PFSK-1 (cell line): ENCODE measurements at regions not wholly inside any gene's neighbourhood (a gene's known extent, or its start where the extent isn't known, plus 50 kb on each side); places are given as distances from the start of the nearest gene placed in this dataset.

Experiments
- FOXP2 ChIP-seq: optimal IDR thresholded peaks from 2 replicates; pipeline ENCODE3; 2011; ENCODE audit warnings: borderline replicate concordance, control low read depth, inconsistent platforms; ENCODE audit not compliant: insufficient read depth; ENCODE audit errors: extremely low read length, extremely low read depth
- POLR2AphosphoS5 ChIP-seq: IDR thresholded peaks from 2 replicates; pipeline ENCODE4 v1.6.1; 2012; ENCODE audit warnings: low read depth, mild to moderate bottlenecking, control low read depth, low read length, moderate library complexity
- REST ChIP-seq, 2 experiments: IDR thresholded peaks; 2 replicates each; pipeline versions ENCODE4 v1.6.1 to v1.8.0; 2011 to 2012; ENCODE audit warnings: low read depth in 2 of 2, low read length in 2 of 2, control low read depth in 1 of 2, inconsistent platforms in 1 of 2, mild to moderate bottlenecking in 1 of 2, moderate library complexity in 1 of 2; ENCODE audit not compliant: insufficient read depth in 1 of 2
- SIN3A ChIP-seq: IDR thresholded peaks from 2 replicates; pipeline ENCODE4 v1.6.1; 2012; ENCODE audit warnings: mild to moderate bottlenecking, low read length, moderate library complexity, borderline replicate concordance; ENCODE audit not compliant: insufficient read depth
- TAF1 ChIP-seq: IDR thresholded peaks from 2 replicates; pipeline ENCODE4 v1.6.1; 2012; ENCODE audit warnings: low read length, control low read depth, borderline replicate concordance; ENCODE audit not compliant: insufficient read depth

- TF ChIP-seq FOXP2 (no peak), REST (IDR thresholded peaks at IDR 0.05; ENCODE audit: insufficient read depth in 1 of 2, low read depth in 2 of 2, low read length in 2 of 2) (no peak), SIN3A (no peak), POLR2AphosphoS5 (no peak), TAF1 (no peak)
These were observed 112.5 kb upstream of the THBS1 start for GRCh38 chr15:39468331-39468730.

- TF ChIP-seq TAF1 = no peak
- TF ChIP-seq REST (IDR thresholded peaks at IDR 0.05; ENCODE audit: insufficient read depth in 1 of 2, low read depth in 2 of 2, low read length in 2 of 2) = no peak
- TF ChIP-seq POLR2AphosphoS5 = no peak
- no peak for TF ChIP-seq SIN3A
- TF ChIP-seq FOXP2 = no peak
These were observed 112.1 kb upstream of the THBS1 start for GRCh38 chr15:39468828-39469227.

GRCh38 chr15:39471785-39472574 is 108.9 kb upstream of the THBS1 start:
- TF ChIP-seq REST (IDR thresholded peaks at IDR 0.05; ENCODE audit: insufficient read depth in 1 of 2, low read depth in 2 of 2, low read length in 2 of 2) (no peak), SIN3A (no peak), POLR2AphosphoS5 (no peak), TAF1 (no peak)

GRCh38 chr15:39472621-39473297 is 108.1 kb upstream of the THBS1 start:
- TF ChIP-seq FOXP2 = no peak
- no peak for TF ChIP-seq REST (IDR thresholded peaks at IDR 0.05; ENCODE audit: insufficient read depth in 1 of 2, low read depth in 2 of 2, low read length in 2 of 2)
- no peak for TF ChIP-seq TAF1
- no peak for TF ChIP-seq POLR2AphosphoS5
- no peak for TF ChIP-seq SIN3A
